Caco-2 (cell line): ENCODE measurements at regions not wholly inside any gene's neighbourhood (a gene's known extent, or its start where the extent isn't known, plus 50 kb on each side); places are given as distances from the start of the nearest gene placed in this dataset.

Source experiments
- BruUV-seq: library from RNA; stranded (reverse); fragments of 400-500 nt; replicated peaks from 2 replicates; lab custom pipeline; 2021; lab: Mats Ljungman, UMichigan
- CTCF ChIA-PET: fragments of 300-600 bp; sonication (Branson Sonifier 250); formaldehyde crosslinking; loops from one replicate; lab custom pipeline; 2022; ENCODE audit warnings: antibody characterized with exemption; lab: Charles Lee
- POLR2A ChIA-PET: fragments of 300-600 bp; sonication (Branson Sonifier 250); formaldehyde crosslinking; loops from one replicate; lab custom pipeline; 2022; ENCODE audit warnings: antibody characterized with exemption; lab: Charles Lee
- DNase-seq, 2 experiments: peaks; one replicate each; pipeline versions ENCODE4 v3.0.0 to v3.0.0-alpha.2; 2020 to 2022
- H3K27me3 ChIP-seq: replicated peaks from 2 replicates; pipeline ENCODE4 v1.6.0; 2011; ENCODE audit warnings: low read length; ENCODE audit not compliant: control insufficient read depth, insufficient read depth
- H3K36me3 ChIP-seq: 2 replicates; pipeline ENCODE4 v1.5.1; 2011; ENCODE audit warnings: low read length; ENCODE audit not compliant: control insufficient read depth, insufficient read depth
- H3K4me1 ChIP-seq: fragments of 250-450 bp; sonication (Bioruptor Pico); 2 replicates; pipeline ENCODE4 v1.5.1; 2020; ENCODE audit warnings: mild to moderate bottlenecking
- H3K4me3 ChIP-seq: 2 replicates; pipeline ENCODE4 v1.5.1; 2011; ENCODE audit warnings: low read depth, mild to moderate bottlenecking, control low read depth, low read length
- H3K9me3 ChIP-seq: fragments of 250-450 bp; sonication (Bioruptor Pico); 2 replicates; pipeline ENCODE4 v1.5.1; 2020; ENCODE audit warnings: mild to moderate bottlenecking, moderate library complexity
- H3K27ac Mint-ChIP-seq: one replicate; pipeline ENCODE4 v1.8.0; 2022; ENCODE audit warnings: mixed read lengths; ENCODE audit not compliant: unreplicated experiment
- H3K27me3 Mint-ChIP-seq: one replicate; pipeline ENCODE4 v1.8.0; 2022; ENCODE audit warnings: mixed read lengths; ENCODE audit not compliant: insufficient read depth, unreplicated experiment
- H3K36me3 Mint-ChIP-seq: one replicate; pipeline ENCODE4 v1.8.0; 2022; ENCODE audit warnings: mild to moderate bottlenecking, mixed read lengths; ENCODE audit not compliant: insufficient read depth, unreplicated experiment
- H3K4me1 Mint-ChIP-seq: one replicate; pipeline ENCODE4 v1.8.0; 2022; ENCODE audit warnings: low read depth, mixed read lengths; ENCODE audit not compliant: unreplicated experiment
- H3K4me3 Mint-ChIP-seq: one replicate; pipeline ENCODE4 v1.8.0; 2022; ENCODE audit warnings: mild to moderate bottlenecking, moderate library complexity, mixed read lengths; ENCODE audit not compliant: unreplicated experiment
- H3K9me3 Mint-ChIP-seq: one replicate; pipeline ENCODE4 v1.8.0; 2022; ENCODE audit warnings: mixed read lengths; ENCODE audit not compliant: unreplicated experiment
- CTCF ChIP-seq, 2 experiments: fragments of 200-600 bp in 1 of 2; IDR thresholded peaks; 1 replicate in 1 of 2; 2 replicates in 1 of 2; pipeline versions ENCODE4 v1.5.1 to v1.8.0; 2011 to 2022; ENCODE audit warnings: antibody characterized with exemption in 1 of 2, control low read depth in 1 of 2, inconsistent platforms in 1 of 2, low read depth in 1 of 2, low read length in 1 of 2, mild to moderate bottlenecking in 1 of 2, moderate library complexity in 1 of 2; ENCODE audit not compliant: insufficient read depth in 1 of 2, severe bottlenecking in 1 of 2, unreplicated experiment in 1 of 2
- intact Hi-C: fragments of 100-400 bp; cut with micrococcal nuclease; formaldehyde crosslinking; loops from one replicate; pipeline ENCODE4 v1.10.0; 2022; ENCODE audit not compliant: unreplicated experiment

- H3K9me3 Mint-ChIP-seq, result no peaks in the 10 kb centered on the region
- Histone ChIP-seq H3K27me3 (no peaks in the 10 kb centered on the region), H3K4me3 (no peak overlapping the region), H3K4me1 (no peaks in the 10 kb centered on the region), H3K36me3 (no peaks in the 10 kb centered on the region), H3K9me3 (no peaks in the 10 kb centered on the region)
- peaks cover 4% of the 10 kb centered on the region for H3K36me3 Mint-ChIP-seq
- no TSS peak for BruUV-seq
- H3K27me3 Mint-ChIP-seq, result no peaks in the 10 kb centered on the region
- CTCF ChIA-PET, result no interaction called here
- intact Hi-C loops, result no loop called here
- DNase-seq, result no peak
- TF ChIP-seq CTCF (IDR thresholded peaks at IDR 0.05; ENCODE audit: insufficient read depth in 1 of 2, low read depth in 1 of 2, low read length in 1 of 2, severe bottlenecking in 1 of 2, unreplicated experiment in 1 of 2), result no peak
- POLR2A ChIA-PET, result no interaction called here
- no peak overlapping the region for H3K27ac Mint-ChIP-seq
- H3K4me1 Mint-ChIP-seq, result no peaks in the 10 kb centered on the region
- no peak overlapping the region for H3K4me3 Mint-ChIP-seq
Observed at GRCh38 chr16:14331020-14331419, 259.9 kb downstream of the MRTFB start.

- Mint-ChIP-seq H3K9me3 (no peaks in the 10 kb centered on the region), H3K27ac (no peak overlapping the region), H3K36me3 (peaks cover 4% of the 10 kb centered on the region), H3K4me1 (no peaks in the 10 kb centered on the region), H3K4me3 (no peak overlapping the region), H3K27me3 (no peaks in the 10 kb centered on the region)
- BruUV-seq, result no TSS peak
- H3K4me3 ChIP-seq, result no peak overlapping the region
- no peak for DNase-seq
- ChIA-PET POLR2A (no interaction called here), CTCF (no interaction called here)
- H3K36me3 ChIP-seq, result no peaks in the 10 kb centered on the region
- H3K27me3 ChIP-seq, result no peaks in the 10 kb centered on the region
- H3K9me3 ChIP-seq, result no peaks in the 10 kb centered on the region
- no peaks in the 10 kb centered on the region for H3K4me1 ChIP-seq
- intact Hi-C loops, result no loop called here
- no peak for TF ChIP-seq CTCF (IDR thresholded peaks at IDR 0.05; ENCODE audit: insufficient read depth in 1 of 2, low read depth in 1 of 2, low read length in 1 of 2, severe bottlenecking in 1 of 2, unreplicated experiment in 1 of 2)
Observed at GRCh38 chr16:14329727-14330350, 258.7 kb downstream of the MRTFB start.

GRCh38 chr16:14325502-14326401, 254.6 kb downstream of the MRTFB start:
- no peaks in the 10 kb centered on the region for H3K4me1 Mint-ChIP-seq
- H3K9me3 Mint-ChIP-seq, result no peaks in the 10 kb centered on the region
- POLR2A ChIA-PET, result no interaction called here
- no peak for TF ChIP-seq CTCF (IDR thresholded peaks at IDR 0.05; ENCODE audit: insufficient read depth in 1 of 2, low read depth in 1 of 2, low read length in 1 of 2, severe bottlenecking in 1 of 2, unreplicated experiment in 1 of 2)
- no peaks in the 10 kb centered on the region for H3K4me1 ChIP-seq
- H3K36me3 Mint-ChIP-seq, result peaks cover 9% of the 10 kb centered on the region
- H3K4me3 ChIP-seq, result no peak overlapping the region
- no peaks in the 10 kb centered on the region for H3K27me3 Mint-ChIP-seq
- H3K4me3 Mint-ChIP-seq, result no peak overlapping the region
- BruUV-seq, result no TSS peak
- no peaks in the 10 kb centered on the region for H3K27me3 ChIP-seq
- CTCF ChIA-PET, result no interaction called here
- H3K36me3 ChIP-seq, result no peaks in the 10 kb centered on the region
- DNase-seq, result no peak
- intact Hi-C loops, result no loop called here
- no peaks in the 10 kb centered on the region for H3K9me3 ChIP-seq
- no peak overlapping the region for H3K27ac Mint-ChIP-seq
